ENCODE measurements at regions not wholly inside any gene's neighbourhood (a gene's known extent, or its start where the extent isn't known, plus 50 kb on each side); places are given as distances from the start of the nearest gene placed in this dataset.
A peak's percentile ranks its signal among the peaks of the same experiment; 100 is the strongest.

DNA sequence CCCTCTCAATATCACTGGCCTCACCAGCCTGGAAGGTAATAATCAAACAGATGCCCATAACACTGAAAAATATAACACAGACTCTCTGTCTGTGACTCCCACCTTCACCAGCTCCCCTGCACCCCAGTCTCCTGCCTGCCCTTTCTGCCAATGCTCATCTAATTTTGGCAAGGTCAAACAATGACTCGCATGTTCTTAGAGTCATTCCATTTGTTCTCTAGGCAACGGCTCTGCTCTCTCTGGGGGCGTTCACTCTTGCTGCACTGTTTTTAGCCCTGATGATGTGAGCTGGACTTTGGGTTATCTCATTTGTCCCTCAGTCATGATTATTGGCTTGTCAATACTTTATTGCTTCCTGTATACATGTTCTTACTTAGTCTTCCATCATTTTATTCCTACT lies 691.8 kb downstream of the FLRT2 start:
- TF ChIP-seq POLR2AphosphoS5 (IDR thresholded peaks at IDR 0.05; ENCODE audit: low read depth) (no peak), CREB1 (CRISPR knock-in tag; IDR thresholded peaks at IDR 0.05; ENCODE audit: low read depth) (no peak), ZNF331 (CRISPR knock-in tag; IDR thresholded peaks at IDR 0.05; ENCODE audit: low read depth) (no peak), REST (IDR thresholded peaks at IDR 0.05; ENCODE audit: unreplicated experiment) (no peak), ZNF114 (CRISPR knock-in tag; IDR thresholded peaks at IDR 0.05) (no peak), CTCF (conservative IDR thresholded peaks at IDR 0.05; ENCODE audit: low read depth in 2 of 2) (no peak), EZH2 (IDR thresholded peaks at IDR 0.05; ENCODE audit: low read depth, unreplicated experiment) (no peak), NANOG (IDR thresholded peaks at IDR 0.05; ENCODE audit: borderline replicate concordance) (no peak), STAT1 (IDR thresholded peaks at IDR 0.05; ENCODE audit: unreplicated experiment) (no peak), ETS1 (IDR thresholded peaks at IDR 0.05) (no peak)
- TF ChIP-seq, protein P1, sequence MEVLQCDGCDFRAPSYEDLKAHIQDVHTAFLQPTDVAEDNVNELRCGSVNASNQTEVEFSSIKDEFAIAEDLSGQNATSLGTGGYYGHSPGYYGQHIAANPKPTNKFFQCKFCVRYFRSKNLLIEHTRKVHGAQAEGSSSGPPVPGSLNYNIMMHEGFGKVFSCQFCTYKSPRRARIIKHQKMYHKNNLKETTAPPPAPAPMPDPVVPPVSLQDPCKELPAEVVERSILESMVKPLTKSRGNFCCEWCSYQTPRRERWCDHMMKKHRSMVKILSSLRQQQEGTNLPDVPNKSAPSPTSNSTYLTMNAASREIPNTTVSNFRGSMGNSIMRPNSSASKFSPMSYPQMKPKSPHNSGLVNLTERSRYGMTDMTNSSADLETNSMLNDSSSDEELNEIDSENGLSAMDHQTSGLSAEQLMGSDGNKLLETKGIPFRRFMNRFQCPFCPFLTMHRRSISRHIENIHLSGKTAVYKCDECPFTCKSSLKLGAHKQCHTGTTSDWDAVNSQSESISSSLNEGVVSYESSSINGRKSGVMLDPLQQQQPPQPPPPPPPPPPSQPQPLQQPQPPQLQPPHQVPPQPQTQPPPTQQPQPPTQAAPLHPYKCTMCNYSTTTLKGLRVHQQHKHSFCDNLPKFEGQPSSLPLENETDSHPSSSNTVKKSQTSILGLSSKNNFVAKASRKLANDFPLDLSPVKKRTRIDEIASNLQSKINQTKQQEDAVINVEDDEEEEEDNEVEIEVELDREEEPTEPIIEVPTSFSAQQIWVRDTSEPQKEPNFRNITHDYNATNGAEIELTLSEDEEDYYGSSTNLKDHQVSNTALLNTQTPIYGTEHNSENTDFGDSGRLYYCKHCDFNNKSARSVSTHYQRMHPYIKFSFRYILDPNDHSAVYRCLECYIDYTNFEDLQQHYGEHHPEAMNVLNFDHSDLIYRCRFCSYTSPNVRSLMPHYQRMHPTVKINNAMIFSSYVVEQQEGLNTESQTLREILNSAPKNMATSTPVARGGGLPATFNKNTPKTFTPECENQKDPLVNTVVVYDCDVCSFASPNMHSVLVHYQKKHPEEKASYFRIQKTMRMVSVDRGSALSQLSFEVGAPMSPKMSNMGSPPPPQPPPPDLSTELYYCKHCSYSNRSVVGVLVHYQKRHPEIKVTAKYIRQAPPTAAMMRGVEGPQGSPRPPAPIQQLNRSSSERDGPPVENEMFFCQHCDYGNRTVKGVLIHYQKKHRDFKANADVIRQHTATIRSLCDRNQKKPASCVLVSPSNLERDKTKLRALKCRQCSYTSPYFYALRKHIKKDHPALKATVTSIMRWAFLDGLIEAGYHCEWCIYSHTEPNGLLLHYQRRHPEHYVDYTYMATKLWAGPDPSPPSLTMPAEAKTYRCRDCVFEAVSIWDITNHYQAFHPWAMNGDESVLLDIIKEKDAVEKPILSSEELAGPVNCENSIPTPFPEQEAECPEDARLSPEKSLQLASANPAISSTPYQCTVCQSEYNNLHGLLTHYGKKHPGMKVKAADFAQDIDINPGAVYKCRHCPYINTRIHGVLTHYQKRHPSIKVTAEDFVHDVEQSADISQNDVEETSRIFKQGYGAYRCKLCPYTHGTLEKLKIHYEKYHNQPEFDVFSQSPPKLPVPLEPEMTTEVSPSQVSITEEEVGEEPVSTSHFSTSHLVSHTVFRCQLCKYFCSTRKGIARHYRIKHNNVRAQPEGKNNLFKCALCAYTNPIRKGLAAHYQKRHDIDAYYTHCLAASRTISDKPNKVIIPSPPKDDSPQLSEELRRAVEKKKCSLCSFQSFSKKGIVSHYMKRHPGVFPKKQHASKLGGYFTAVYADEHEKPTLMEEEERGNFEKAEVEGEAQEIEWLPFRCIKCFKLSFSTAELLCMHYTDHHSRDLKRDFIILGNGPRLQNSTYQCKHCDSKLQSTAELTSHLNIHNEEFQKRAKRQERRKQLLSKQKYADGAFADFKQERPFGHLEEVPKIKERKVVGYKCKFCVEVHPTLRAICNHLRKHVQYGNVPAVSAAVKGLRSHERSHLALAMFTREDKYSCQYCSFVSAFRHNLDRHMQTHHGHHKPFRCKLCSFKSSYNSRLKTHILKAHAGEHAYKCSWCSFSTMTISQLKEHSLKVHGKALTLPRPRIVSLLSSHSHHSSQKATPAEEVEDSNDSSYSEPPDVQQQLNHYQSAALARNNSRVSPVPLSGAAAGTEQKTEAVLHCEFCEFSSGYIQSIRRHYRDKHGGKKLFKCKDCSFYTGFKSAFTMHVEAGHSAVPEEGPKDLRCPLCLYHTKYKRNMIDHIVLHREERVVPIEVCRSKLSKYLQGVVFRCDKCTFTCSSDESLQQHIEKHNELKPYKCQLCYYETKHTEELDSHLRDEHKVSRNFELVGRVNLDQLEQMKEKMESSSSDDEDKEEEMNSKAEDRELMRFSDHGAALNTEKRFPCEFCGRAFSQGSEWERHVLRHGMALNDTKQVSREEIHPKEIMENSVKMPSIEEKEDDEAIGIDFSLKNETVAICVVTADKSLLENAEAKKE (CRISPR knock-in tag; IDR thresholded peaks at IDR 0.05), result no peak
- Mint-ChIP-seq H3K27me3 (ENCODE audit: insufficient read depth, low read depth, poor library complexity) (peaks cover 4% of the 10 kb centered on the region), H3K4me1 (peaks cover 17% of the 10 kb centered on the region), H3K36me3 (ENCODE audit: low read depth) (no peaks in the 10 kb centered on the region), H3K27ac (peak overlapping the region; percentile 68), H3K4me3 (no peak overlapping the region), H3K9me3 (no peaks in the 10 kb centered on the region)
- no peak overlapping the region; the same call in 1 of the 2 replicates for H2AFZ ChIP-seq
- ATAC-seq, result peak; percentile 51
- no peak overlapping the region for H3K4me3 ChIP-seq
- H3K4me1 ChIP-seq (ENCODE audit: insufficient read depth), result peaks cover 21% of the 10 kb centered on the region
- H3K36me3 ChIP-seq (ENCODE audit: insufficient read depth), result no peaks in the 10 kb centered on the region
- 0 out of 2 replicates have a peak, but pooled peaks cover under 1% of the 10 kb centered on the region for H3K9me2 ChIP-seq (ENCODE audit: insufficient read depth)
- no peaks in the 10 kb centered on the region for H3K79me2 ChIP-seq (replicated peaks; ENCODE audit: insufficient read depth)
- H3K27me3 ChIP-seq (ENCODE audit: insufficient read depth), result no peaks in the 10 kb centered on the region
- no peak overlapping the region for H3K4me2 ChIP-seq
- no peaks in the 10 kb centered on the region for H3F3A ChIP-seq (replicated peaks; ENCODE audit: low read depth)
- no peaks in the 10 kb centered on the region for H4K20me1 ChIP-seq (replicated peaks; ENCODE audit: insufficient read depth)
- DNase-seq (ENCODE audit: low spot score), result peak; percentile 15
- no peak overlapping the region for H3K27ac ChIP-seq (ENCODE audit: low read depth)

Data from GM23338 (cell line).